GM18511 (cell line): ENCODE measurements at regions not wholly inside any gene's neighbourhood (a gene's known extent, or its start where the extent isn't known, plus 50 kb on each side); places are given as distances from the start of the nearest gene placed in this dataset.

Experiments
- ATAC-seq: cut with Tn5 transposase; IDR thresholded peaks from one replicate; pipeline ENCODE4 v1.9.1; 2021; ENCODE audit warnings: mild to moderate bottlenecking, moderate library complexity; ENCODE audit not compliant: unreplicated experiment

DNA sequence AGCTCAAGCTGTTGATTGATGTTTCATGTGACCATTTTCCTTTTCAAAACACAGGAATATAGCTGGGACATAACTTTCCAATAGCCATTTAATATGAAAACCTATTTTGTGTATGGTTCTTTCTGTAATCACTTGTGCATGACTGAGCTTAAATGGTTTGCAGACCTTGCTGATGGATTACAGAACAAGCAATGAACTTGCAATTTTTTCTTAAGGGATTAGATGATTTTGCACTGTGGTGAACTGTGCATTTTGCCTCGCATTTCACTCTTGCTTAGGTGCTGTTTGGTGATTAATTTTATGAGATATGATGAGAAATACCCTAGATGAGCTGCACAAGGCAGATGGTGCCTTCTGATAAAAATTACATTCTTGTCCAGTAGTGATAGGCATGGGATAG is 419.0 kb upstream of the FBXO33 start:
- ATAC-seq: no peak

DNA sequence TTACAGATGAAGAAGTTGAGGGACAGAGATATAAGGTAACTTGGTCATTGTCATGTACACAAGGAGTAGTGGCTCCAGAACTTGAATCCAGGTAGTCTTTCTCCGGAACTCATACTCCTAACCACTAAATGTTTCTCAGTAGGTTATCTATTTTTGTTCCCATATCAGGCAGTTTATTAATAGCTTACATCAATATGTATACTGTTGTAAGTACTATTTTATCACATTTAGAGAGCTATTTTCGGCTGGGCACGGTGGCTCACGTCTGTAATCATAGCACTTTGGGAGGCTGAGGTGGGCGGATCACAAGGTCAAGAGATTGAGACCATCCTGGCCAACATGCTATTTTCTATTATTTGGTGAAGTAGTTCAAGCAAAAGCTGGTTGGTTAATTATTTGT is 415.6 kb upstream of the FBXO33 start:
- no peak for ATAC-seq

DNA sequence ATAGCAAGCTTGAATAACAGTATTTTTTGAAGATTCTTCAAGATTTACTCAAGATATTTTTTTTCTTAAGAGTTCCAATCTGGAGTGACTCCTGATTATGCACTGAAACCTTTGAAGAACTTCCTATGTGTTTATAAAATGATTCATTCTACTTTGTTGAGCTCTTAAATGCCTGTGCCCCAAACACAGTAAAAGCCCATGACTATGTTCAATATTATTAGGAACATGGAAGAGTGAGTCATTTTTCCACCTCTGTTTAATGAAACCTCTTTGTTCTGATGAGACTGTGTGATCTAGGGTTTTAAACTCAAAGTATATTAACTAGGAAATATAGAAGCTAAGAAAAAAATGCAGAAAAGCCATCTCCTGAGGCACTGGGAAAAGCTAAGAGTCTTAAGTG is 415.0 kb upstream of the FBXO33 start:
- ATAC-seq: no peak

DNA sequence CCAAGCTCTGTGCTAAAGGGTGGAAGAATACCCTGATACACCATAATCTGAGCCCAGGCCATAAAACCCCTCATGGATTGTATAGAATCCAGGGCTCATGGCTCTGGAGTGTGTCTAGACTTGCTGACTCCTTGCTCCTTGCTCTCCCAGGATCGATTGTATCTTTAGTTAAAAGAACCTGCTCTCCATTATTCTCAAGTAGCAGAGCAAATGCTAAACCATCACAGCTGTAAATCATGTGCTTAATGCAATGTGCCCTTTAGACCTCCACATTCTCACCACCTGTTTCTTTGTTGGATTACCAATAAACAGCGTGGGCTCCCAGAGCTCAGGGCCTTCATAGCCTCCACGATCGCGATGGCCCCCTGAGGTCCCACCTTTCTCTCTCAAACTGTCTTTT is 411.6 kb upstream of the FBXO33 start:
- no peak for ATAC-seq

DNA sequence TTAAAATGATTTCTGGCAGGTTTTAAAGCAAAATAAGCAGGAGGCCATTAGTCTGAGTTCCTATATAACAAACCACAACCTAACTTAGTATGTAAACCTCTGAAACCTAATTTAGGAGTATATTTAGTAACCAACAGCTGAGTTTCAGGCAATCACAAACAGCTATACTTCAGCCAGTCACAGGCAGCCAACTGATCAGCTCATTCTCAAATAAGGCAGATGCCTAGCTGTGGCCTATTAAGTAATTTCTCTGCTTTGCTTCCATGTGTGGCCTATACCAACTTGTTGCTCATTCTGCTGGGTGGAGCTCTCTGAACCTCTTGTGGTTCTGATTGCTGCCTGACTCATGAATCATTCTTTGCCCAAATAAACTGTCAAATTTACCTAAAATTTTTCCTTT is 408.9 kb upstream of the FBXO33 start:
- peak; percentile 75 for ATAC-seq

DNA sequence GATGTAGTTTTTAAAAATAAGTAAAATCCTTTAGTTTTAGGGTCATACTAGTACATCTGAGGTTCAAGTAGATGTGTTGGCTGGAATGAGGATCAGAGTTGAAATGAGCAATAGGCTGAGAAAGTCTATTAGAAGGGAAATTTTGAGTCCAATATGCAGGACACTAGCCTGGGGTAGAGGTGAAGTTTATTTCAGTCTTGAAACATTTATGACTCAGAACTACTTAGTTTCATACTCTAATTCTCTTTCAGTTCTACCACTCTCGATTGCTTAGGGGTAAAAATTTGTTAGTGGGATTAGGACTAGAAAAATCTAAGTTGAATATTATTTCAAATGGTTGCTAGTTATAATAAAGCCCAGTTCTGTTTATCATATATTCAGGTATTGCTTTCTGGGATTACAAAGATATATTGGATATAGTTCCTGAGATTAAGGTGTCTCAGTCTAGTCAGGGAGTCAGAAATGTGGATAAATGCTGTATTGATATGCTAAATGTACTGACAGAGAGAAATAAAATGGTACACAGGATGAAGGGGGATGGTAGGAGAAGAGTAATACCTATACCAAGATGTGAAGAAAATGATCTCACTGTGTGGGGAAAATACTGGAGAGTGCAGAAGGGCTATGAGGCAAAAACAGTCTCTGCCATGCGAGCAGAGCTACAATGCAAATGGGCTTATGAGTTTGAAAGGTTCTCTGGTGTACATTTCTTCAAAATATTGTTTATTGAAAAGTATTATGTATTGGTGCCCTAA is 395.8 kb upstream of the FBXO33 start:
- peak; percentile 99 for ATAC-seq

DNA sequence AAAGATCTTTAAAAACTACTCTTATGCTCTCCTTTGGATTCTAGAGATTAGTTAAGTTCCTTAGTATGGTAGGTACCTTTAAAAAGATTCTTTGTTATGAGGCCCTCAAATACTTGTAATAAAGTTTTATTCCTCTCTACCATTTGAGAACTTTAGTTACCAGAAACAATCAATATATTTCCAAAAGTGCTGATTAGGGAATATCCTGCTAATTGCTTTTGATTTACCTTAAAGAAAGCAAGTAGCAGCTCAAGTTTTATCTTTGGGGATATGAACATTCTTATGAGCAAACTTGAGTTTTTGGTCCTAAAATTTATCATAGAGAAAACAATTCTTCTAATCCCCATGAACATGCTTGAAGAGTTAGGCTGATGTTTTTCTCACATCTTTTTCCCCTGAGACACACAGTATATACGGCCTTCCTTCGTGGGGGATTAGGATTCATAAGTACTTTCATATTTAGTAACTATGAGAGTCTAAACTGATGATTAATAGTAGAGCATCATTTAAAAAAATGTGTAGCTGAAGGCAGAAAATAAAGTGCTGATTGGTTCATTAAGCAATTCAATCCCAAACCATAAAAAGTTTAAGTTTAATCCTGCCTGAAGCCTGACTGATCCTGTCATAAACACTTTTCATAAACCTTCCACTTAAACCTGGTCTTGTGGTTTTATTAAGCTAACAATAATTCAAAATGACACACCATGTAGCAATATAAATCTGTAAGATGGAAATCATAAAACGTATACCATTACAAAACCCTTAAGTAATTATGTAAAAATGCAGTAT is 380.5 kb upstream of the FBXO33 start:
- no peak for ATAC-seq

DNA sequence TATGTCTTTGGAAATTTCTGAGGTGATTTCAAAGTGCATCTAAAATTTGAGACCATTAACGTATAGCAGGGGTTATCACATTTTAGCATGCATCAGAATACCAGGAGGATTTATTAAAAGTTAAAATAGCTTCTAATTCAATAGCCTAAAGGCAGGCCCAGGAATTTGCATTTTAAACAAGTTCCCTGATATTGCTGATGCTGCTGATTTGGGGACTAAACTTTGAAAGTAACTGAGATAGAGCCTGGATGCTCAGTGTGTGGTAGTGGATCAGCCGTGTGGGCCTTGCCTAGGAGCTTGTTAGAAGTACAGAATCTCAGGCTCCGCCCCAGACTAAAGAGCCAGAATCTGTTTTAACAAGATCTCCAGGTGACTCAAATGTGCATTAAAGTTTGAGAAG is 375.0 kb upstream of the FBXO33 start:
- ATAC-seq: no peak

DNA sequence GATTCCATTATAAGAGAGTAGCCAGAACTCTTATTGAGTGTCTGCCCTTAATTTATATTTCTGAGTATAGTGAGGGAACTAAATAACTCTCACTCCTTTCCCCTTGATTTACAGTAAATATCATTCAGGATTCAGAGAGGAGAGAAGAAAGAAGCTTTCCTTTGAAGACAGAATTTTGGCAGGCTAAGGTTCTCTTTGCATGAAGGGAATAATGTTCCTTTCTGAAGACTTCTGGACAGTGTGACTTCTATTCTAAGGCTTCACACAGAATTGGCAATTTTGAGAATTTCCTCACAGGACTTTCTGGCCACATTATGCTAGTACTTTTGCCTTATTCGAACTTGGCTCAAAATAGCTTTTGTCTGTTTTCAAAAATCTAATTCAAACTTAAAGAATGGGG is 352.2 kb upstream of the FBXO33 start:
- ATAC-seq: no peak

DNA sequence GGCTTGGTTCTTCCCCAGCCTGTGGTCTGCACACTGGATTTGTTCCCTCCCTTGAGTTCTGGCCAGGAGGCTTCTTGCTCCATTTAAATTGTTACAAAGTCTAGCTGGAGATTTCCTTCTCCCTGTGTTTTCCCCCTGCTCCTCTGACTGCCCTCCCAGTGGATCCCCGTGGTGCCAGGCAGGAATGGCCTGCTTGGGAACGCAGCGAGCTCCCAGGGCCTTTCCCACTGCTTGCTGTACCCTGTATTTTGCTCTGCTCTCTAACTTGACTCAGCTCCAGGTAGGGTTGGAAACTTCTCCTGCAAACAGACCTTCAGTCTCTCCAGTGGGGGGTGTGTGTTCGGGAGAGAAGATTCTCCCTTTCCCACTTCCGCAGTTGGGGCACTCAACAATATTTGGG is 349.2 kb upstream of the FBXO33 start:
- no peak for ATAC-seq

DNA sequence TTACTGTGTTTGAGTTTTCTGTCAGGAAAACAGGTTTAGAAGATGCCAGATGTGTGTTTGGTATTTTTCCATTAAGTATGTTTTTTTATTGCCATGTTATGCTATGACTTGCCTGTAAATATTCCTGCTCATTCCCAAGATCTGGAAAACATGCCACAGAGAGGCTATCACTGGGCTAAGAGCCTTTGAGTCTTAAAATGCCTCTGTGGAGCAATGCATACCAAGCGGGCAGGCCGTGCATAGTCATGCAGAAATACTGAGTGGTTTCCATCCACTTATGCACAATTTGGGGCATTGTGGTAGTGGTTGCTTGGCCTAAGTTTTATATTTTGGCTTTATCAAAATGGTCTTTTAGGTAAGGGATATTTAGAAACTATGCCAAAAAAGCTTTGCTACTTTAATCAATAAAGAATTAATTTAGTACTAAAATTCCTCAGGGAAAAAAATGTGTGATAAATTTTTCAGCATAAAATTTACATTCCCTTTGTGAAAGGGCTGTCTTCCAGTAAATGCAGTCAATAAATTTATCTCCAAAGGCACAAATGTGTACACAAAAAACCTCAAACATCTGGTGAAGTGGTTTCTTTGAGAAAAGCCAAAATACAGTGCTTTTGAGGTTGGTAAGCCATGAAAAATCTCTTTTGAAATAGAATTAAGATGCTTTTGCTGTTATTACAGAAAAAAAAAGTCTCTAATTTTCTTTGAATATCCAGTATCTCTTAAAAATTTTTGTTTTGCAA is 341.3 kb upstream of the FBXO33 start:
- ATAC-seq: no peak

DNA sequence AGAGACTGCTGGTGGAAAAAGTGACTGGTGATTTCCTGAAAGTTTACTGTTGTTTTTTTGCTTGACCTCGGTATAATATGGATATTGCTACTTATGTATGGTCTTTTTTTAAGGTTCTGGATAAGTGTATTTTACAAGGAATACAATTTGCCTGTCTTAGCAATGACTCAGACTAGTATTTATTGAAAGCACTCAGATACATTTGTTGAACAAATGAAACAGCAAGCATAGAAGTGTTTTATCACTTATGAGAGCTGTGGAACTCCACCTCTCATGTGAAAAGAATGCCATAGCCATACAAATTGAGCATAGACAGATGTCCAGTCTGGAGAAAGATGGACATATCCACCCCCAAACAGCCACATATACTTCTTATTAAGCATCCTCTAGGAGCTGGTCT is 340.4 kb upstream of the FBXO33 start:
- no peak for ATAC-seq

DNA sequence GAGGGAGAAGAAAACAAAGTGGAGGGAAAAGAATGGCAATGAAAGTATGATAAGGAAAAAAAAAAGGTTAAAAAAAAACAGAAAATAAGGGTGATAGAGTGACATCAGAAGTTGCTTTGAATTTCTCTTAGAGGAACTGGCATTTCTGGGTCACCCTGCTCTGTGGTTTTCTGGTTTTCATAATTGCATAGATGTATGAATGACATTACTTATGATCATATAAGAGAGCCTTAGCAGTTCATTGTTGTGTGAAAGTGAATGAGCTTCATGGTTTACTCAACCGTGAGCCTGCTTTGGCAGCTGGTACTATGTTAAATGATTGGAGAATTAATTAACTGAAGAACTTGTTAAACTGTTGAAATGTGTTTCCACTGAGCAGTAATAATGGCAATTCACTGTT is 336.4 kb upstream of the FBXO33 start:
- ATAC-seq: peak; percentile 82

DNA sequence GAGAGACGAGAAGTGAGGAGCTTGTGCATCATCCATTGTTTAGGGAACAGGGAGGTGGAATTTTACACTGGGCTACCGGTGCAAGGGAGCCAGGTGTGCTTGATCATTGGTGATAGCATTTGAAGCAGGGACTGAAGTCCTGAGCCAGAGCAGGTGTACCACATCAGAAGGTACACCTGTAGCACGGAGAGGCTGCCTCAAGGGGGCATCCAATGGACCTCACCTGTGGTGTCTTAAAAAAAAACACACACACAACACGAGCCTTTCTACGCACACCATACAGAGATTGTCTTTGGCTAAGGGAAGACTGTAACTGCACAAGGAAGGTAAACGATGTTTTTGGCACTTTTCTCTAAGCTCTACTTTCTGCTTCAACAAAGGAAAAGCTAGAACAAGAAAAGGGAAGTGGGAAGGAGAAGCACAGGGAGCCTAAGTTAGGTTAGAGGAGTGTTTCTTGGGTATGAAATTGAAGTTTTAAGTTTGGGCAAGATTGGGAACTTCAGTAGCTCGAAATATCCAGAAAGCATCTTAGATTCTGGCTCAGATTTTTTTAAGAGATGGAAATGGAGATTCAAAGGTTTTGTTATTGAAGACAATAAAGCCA is 334.3 kb upstream of the FBXO33 start:
- ATAC-seq: no peak

DNA sequence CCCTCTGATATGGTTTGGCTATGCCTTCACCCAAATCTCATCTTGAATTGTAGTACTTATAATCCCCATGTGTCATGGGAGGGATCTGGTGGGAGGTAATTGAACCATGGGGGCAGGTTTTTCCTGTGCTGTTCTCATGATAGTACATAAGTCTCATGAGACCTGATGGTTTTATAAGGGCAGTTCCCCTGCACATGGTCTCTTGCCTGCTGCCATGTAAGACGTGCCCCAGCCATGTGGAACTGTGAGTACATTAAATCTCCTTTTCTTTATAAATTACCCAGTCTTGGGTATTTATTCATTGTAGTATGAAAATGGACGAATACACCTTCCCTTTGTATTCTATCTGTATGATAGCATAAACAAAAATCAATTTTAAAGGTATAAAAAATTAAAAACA is 333.4 kb upstream of the FBXO33 start:
- no peak for ATAC-seq

DNA sequence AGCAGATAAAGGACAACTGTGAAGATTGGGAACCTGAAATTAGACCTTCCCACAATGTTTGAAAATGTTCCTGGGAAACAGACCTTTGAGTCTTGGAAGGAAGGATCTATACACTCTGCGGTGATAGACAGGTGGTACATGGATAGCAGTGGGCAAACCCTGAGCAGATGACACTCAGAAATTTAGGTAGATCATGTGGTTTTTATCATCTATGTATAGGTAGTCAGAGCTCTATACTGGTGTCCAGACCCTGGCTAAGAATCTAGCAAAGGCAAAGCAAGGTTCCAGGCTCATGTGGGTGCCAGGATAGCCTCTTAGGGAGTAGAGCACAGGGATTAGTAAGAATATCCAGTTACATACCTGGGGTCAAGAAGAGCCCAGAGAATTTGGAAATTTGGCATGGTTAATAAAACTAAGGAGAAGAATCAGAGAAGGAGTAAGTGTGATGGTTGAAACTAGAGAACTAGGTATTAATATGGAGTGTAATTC is 331.2 kb upstream of the FBXO33 start:
- ATAC-seq: peak; percentile 61

DNA sequence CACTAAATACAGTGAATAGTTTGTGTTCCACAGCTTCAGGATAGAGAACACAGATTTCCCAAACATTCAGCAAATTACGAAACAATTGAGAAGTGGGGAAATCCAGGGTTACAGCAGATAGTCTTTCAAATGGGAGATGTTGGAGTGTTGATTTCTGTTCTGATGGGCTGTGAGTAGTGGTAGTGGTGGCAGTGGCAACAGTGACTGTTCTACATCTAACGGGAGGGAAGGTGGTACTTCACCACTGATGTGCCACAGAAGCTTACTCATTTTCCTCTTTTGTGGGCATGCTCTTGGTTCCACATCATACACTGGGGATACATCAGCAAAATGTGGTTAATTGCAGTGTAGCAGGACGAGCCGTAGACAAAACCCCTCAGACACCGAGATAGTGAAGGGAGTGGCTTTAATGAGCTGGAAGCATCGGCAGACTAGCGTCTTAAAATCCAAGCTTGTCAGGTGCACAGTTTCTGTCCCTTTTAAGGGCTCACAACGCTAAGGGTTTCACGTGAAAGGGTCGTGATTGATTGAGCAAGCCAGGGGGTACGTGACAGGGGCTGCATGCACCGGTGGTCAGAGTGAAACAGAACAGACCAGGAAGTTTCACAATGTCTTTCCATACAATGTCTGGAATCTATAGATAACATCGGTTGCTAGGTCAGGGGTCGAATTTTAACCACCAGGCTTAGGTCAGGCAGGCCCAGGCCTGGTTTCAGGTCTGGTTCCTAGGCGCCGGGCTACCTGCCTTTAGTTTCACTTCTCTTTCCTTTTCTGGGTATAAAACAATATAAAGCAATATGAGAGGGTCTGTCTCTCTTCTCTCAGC is 330.6 kb upstream of the FBXO33 start:
- peak; percentile 73 for ATAC-seq

DNA sequence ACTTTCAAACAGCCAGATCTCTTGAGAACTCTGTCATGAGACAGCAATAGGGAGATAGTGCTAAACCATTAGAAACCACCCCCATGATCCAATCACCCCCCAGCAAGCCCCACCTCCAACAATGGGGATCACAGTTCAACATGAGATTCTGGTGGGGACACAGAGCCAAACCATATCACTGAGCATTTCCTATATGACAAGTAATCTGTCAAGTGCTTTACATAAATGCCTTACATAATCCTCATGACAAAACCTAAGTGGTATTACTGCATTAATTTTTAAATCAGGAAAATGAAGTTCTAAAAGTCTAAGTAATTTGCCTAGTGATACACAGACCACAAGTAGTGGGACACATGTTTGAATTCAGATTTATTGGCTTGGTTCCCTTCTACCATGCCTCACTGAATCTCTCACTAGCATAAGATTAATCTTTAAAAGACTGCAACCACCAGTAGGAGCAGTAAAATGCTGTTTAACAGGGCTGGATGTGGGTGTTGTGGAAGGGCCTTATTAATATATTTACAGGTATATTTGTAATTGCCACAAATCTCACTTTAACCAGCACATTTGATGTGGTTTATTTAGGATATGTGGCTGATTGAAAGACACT is 323.1 kb upstream of the FBXO33 start:
- ATAC-seq: peak; percentile 91

DNA sequence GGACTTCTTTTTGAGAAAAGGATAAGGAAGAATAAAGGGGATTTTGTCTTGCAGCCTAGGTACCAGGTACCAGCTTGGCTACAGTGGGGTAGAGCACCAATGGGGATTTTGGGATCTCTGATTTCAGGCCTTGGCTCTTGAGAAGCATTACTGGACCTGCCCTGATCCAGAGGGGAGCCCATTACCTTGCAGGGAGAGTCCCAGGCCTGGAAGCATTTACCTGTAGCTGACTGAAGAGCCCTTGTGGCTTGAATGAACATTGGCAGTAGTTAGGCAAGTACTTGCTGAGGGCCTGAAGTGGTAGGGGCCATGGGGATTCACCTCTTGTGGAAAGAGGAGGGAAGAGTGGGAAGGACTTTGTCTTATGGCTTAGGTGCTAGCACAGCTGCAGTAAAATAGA is 308.2 kb upstream of the FBXO33 start:
- no peak for ATAC-seq

DNA sequence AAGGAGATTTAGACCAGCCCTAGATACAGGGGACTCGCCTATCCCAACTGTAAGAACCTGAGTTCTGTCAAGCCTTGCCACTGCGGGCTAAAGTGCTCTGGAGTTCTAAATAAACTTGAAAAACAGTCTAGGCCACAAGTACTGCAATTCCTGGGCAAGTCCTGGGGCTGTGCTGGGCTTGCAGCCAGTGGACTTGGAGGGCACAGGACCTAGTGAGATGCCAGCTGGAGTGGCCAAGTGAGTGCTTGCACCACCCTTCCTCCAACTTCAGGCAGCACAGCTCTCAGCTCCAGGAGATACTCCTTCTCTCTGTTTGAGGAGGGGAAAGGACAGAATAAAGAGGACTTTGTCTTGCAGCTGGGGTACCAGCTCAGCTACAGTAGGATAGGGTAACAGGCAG is 307.6 kb upstream of the FBXO33 start:
- no peak for ATAC-seq
